COLO668 (cell line): ENCODE measurements at regions not wholly inside any gene's neighbourhood (a gene's known extent, or its start where the extent isn't known, plus 50 kb on each side); places are given as distances from the start of the nearest gene placed in this dataset.
A peak's percentile ranks its signal among the peaks of the same experiment; 100 is the strongest.
"Not testable (repeated sequence)": the region's sequence is repeated elsewhere in the genome, so short reads cannot be mapped to it uniquely, and the experiment has no call there.

Experiments used
- DNase-seq: peaks from one replicate; lab custom pipeline; 2025; ENCODE audit not compliant: unreplicated experiment; lab: John Stamatoyannopoulos, UW

DNA sequence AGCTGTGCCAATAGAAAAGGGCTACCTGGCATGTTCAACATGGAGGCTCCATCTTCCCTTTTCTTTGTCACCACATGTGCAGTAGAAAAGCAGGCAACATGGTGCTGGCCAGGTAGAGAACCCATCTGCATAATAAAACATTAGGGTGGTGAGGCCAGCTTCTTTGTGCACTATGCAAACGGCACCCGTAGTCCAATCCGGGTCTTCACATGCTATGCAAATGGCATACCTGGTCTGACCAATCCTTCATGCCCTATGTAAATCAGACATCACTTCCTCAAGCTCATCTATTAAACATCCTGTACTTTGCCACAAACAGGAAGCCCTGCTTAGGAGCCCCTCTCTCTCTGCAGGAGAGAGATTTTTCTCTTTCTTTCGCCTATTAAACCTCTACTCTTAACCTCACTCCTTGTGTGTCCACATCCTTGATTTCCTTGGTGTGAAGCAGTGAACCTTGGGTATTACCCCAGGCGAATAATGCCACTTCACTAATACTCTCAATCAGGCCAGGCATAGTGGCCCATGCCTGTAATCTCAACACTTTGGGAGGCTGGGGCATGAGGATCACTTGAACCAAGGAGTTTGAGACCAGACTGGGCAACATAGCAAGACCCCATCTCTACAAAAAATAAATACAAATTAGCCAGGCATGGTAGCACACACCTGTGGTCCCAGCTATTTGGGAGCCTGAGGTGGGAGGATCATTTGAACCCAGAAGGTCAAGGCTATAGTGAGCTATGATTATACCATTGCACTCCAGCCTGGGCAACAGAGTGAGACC lies 111.3 kb upstream of the MRI1 start:
- DNase-seq, result peak; percentile 22

DNA sequence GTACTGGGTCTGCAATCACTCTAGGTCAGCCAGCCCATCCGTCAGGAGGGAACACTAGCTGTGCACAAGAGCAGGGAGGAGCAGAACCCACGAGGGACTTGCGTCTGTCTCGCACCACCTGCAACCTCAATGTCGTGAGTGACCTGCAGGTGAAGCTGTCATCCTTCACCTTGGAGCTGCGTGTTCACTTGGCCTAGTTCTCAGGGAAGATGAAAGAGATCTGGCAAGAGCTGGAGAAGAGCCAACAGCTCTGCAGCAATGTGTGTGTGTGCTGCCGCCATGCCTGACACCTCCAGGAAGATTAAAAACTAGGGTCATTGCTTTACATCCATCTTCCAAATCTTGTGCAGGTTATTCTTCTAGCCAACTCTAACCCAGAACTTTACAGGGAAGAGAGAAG lies 117.6 kb upstream of the MRI1 start:
- DNase-seq, result no peak

DNA sequence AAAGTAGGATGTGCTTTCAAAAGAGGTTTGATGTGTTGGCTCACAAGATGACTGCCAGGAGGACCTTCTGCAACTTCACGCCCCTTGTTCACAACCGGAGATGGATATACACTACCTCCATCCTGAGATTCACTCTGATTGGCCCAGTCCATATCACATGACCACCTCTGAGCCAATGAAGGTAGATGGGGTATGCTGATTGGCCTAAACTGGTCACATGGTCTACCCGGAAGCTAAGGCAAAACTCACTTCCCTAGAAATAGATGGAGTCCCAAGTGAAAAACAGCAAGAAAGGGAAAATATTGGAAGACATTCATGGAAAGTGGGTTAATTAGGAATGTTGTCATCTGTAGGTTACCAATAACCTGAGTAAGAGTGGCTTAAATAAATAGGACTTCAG lies 119.7 kb upstream of the MRI1 start:
- no peak for DNase-seq

DNA sequence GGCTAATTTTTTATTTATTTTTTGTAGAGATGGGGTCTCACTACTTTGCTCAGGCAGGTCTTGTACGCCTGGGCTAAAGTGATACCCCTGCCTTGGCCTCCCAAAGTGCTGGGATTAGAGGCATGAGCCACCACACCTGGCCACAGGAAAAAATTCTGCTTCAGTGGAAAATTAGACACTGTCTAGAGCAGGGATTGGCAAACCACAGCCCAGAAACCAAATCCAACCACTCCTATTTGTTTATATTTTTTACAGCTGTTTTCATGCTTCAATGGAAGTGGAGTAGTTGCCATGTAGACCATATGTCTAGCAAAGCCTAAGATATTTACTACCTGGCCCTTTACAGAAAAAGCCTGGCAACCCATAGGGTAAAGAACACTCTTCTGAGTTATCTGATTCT lies 123.7 kb upstream of the MRI1 start:
- DNase-seq, result no peak

DNA sequence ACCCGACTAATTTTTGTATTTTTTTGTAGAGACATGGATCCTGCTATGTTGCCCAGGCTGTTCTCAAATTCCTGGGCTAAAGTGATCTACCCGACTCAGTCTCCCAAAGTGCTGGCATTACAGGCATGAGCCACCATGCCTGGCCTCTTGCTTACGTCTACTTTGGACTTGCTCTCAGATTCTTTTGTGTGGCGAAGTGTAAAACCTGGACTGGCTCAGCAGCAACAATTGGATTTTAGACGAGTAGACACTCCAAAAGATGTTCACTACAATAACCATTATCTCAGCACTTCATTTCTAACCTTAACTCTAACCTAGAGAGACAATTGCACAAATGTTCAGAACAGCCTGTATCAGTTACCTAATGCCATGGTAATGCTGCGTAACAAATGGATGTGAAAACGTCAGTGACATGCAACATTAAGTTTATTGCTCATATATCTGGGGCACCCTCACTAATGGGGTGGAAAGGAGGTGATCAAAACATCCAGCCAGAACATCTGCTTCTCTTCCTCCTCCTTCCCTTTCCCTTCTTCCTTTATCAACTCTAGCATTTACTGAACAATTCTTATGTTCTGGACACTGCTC lies 124.9 kb upstream of the MRI1 start:
- no peak for DNase-seq

DNA sequence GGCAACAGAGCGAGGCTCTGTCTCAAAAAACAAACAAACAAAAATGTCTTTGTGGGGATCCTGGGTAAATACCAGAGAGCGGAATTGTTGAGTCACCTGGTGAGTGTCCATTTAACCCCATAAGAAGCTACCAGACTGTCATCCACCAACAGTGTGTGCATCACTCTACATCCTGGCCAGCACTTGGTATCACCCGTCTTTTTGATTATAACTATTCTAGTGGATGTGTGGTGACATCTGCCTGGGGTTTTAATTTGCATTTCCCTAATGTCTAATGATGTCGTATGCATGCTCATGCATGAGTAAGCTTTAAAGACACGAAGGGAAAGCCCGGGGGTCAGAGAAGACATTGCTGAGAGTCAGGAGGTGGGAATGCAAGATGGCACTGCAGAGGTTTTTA lies 126.7 kb upstream of the MRI1 start:
- DNase-seq, result no peak

DNA sequence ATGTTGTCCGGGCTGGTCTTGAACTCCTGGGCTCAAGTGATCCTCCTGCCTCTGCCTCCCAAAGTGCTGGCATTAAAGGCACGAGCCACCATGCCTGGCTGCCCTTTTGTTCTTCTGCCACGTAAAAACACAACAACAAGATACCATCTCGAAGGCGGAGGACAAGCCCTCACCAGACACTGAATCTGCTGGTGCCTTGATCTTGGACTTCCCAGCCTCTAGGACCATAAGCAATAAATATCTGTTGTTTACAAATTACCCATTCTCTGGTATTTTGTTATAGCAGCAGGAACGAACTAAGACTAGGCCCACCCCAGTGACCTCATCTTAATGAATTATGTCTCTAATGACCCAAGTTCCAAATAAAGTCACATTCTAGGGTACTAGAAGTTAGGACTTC lies 128.4 kb upstream of the CACNA1A start:
- no peak for DNase-seq

DNA sequence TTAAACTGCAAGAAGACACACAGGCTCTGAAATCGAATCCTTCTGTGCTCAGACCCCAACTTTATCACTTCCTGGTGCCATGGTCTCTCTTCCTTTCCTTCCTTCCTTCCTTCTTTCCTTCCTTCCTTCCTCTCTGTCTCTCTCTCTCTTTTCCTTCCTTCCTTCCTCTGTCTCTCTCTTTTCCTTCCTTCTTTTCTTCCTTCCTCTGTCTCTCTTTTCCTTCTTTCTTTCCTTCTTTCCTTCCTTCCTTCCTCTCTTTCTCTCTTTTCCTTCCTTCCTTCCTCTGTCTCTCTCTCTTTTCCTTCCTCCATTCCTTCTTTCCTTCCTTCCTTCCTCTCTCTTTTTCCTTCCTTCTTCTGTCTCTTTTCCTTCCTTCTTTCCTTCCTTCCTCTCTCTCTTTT lies 127.2 kb upstream of the CACNA1A start:
- no peak for DNase-seq

DNA sequence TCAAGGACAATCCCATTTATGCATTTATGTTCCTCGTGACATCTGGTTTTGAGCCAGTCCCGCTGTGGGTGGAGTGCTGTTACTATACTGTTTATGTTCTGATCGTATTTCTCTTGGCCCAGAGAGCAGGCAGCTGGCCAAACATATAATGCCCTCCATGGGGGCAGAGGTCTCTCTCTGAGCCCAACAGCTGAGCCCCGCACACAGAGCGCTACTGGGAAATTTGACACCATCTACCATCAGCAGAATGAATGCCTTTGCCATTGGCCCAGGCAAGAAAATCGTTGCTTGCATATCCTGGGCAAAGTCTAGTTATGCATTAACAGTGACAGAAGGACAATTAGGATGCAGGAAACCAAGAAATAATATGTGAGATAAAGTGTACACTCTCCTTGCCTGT lies 126.8 kb upstream of the CACNA1A start:
- DNase-seq, result peak; percentile 95

DNA sequence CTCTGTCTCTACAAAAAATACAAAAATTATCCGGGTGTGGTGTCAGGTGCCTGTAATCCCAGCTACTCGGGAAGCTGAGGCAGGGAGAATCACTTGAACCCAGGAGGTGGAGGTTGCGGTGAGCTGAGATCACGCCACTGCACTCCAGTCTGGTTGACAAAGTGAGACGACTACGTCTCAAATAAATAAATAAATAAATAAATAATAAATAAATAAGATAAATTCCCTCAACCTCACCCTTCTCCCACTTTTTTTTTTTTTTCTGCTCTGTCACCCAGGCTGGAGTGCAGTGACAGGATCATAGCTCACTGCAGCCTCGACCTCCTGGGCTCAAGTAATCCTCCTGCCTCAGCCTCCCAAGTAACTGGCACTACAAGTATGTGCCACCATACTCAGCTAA lies 125.9 kb upstream of the CACNA1A start:
- not testable (repeated sequence) for DNase-seq

DNA sequence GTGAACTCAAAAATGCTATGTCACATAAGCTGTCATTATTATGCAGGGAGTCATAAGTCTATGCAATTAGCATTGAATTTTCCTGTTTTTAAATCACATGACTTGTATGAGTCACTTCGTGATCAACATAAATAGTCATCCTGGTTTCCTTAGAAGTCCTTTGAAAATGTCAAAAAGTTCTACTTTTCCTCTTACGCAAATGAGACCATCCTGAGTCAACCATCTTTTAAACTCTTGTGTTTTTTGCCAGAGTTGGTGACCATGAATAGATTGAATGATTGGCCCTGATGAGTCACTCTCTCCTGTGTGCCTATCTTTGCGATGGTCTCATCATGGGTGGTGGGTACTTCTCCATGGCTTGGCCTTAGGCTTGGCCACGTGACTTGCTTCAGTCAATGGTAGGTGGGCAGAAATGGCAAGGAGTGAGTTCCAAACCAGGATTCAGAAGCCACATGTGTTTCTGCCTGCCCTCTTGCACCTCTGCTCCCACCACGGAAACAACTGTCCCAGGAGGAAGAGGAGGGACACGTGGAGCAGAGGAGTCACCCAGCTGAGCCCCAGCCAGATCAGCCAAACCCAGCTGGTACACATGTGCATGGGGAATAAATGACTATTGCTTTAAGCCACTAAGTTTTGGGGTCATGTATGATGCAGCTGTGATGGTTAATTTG lies 123.5 kb upstream of the CACNA1A start:
- DNase-seq, result no peak

DNA sequence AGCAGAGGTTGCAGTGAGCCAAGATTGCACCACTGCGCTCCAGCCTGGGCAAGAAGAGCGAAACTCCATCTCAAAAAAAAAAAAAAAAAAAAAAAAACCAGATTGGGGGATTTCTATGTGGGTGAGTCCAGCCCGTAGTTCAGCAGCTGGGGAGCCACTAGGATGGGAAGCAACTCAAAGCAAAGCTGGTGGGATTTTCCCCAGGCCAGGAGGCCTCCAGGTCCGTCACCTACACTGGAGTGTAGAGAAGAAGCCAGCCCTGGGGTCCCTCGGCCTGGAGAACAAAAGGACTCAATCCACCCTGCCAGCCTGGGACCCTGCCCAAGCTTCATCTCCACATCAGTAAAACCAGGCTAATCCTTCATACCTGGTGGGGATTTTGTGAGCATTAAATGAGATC lies 121.3 kb upstream of the CACNA1A start:
- DNase-seq, result no peak

DNA sequence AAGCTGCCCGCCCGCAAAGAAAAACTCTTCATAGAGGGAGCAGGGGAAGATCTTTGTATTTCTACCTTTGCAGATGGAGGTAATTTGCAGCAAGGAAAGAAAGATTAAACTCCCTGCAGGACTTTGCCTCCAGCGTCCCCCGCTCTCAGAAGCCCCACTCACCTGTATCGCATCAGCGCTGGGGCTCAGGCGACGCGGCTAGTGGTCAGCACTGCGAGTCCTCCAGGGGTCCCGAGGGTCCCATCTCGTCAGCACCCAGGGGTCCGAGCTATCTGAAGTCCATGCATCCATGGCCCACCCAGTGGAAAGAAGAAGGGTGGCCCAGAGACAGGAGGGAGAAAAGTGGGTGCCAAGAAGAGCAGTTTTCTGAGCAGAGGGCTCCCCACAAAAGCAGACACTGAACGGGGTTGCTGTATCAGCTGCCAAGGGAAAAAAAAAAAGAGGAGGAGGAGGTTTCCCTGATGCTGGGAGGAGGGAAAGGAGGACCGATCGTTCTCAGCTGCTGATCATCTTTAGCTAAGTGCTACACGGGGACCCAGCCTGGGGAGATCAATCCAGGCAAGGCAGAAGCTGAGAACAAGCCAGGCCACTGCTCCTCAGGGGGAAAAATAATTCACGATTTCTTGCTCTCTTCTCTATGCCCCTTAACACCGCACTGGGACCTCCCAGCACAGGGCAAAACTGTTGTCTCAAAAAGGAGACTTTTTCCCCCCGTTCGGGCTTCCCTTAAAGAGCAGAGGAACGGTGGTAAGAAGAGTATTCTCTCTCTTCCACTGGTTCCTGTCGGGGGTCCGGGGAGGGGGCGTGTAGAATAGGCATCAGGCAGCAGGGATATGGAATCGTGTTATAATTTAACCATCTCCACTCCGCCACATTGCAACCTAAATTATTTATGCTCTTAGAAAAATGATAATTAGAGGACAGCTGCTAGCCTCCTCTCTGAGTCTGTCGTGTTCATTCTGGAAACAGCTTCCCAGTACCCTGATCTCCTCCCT lies 117.7 kb upstream of the CACNA1A start:
- peak; percentile 52 for DNase-seq

DNA sequence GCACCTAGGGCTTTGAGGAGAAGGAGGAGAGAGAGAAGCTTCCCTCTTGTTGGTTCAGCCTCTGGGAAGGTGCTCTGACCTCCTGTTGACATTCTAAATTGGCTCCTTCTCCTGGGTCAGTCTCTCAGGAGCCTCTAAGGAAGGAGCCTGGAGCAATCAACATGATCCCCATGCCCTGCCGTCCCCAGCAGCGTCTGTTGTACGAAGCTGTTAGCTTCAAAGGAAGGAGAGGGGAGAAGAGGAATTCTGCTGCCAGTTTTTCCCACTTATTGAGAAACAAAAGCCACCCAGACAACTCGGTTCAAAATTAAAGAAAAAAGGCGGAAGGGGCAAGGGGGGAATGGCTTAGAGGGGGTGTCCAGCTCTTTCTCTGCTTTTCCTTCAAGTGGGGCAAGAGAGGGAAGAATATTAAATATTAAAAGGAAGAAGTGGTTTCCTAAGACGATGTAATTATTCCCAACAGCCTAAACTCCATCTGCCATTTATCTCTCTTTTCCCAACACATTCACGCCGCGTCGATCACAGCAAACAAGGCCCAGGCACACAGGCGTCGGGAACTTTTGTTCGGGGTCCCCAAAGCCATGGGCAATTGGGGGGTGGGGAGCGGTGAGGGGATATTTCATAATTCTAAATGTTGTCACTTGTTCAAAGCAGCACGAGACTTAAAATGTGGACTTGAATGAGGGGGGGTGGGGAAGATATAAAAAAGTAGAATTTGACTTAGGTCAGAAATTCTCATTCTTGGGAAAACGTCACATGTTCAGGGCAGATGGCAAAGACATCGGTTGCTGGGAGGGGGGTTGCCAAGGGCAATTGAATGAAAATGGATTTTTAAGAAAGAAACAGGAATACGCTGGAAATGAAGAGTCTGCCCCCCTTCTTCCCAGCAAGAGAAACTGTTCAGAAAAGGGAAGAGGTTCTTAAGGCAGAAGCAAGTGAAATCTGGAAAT lies 116.8 kb upstream of the CACNA1A start:
- peak; percentile 56 for DNase-seq

DNA sequence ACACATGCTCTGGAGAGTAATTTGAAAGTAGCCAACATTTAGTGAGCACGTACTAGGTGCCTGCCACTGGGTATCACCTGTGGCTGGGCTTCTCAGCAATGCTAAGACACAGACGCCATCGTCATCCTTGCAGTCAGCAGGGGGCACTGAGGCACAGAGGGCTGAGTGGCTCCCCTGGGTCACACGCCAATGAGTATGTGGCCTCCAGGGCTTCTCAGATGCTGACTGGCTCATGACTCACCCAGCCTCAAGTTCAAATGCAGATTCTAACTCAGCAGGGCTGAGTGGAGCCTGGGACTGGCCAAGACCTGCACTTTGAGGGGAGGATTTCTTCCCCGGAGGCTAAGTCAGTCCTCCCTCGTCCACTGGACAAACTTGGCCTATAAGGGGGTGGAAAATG lies 115.1 kb upstream of the CACNA1A start:
- DNase-seq, result peak; percentile 44

DNA sequence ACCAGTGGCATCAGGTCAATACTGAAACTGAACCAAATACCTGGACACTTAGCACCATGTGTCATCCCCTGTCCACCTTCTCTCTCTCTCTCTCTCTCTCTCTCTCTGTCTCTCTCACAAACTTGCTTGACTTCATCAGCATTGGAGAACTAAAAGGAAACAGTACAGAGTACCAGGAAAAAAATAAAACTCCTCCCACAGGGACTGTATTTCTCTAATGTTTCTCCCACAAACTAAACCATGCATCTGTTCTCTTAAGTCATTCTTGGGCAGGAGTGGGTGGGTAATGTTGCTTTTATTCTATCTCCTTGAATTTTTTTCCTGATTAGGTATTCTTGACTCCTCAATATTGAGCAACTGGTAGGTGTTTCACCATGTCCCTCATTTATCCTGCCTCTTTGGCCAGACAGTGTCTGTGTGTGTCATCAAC lies 112.9 kb upstream of the CACNA1A start:
- no peak for DNase-seq

DNA sequence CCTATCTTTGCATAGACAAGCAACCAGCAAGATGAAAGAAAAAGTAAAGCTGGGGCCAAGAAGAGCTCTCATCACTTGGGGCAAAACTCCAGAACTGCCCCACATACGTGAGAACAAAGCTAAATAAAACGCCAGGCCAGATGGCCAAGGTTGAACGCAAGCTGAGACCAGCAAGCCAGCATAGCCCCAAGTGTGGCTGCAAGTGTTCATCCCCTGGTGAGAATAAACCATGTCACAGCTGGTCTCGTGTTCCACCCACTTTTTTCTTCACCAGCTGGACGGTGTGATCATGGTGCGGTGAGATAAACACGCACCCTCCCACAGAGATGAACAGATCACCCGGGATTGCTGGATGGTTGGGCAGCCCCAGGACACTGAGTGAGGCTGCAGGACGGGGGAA lies 109.6 kb upstream of the CACNA1A start:
- peak; percentile 48 for DNase-seq

DNA sequence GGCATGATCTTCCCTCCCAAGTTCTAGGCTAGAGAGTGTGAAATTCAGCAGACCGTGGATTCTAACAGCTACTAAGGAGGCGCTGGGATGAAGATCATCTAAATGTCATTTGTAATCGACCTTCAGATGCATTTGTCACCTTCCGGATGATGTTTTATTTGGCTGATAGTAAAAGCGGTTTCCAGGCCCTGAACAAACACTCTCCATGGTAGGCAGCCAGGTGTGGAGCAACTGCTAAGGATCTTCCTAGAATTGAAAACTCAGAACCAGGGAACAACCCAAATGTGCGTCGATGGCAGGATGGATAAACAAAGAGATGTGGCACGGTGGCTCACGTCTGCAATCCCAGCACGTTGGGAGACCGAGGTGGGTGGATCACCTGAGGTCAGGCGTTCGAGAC lies 107.2 kb upstream of the CACNA1A start:
- DNase-seq, result peak; percentile 69

DNA sequence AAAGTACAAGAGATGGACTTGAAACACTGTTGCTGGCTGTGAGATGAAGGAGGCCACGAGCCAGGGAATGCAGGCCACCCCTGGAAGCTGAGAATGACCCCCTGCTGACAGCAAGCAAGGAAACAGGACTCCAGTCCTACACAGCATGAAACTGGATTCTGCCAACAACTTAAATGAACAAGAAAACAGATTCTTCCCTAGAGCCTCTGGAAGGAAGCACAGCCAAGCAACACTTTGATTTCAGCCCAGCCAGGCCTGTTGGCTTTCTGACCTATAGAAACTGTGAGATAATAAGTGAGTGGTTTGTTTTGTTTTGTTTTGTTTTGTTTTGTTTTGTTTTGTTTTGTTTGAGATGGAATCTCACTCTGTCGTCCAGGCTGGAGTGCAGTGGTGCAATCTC lies 105.3 kb upstream of the CACNA1A start:
- no peak for DNase-seq
